GM18868 (cell line): ENCODE measurements at regions not wholly inside any gene's neighbourhood (a gene's known extent, or its start where the extent isn't known, plus 50 kb on each side); places are given as distances from the start of the nearest gene placed in this dataset.
A peak's percentile ranks its signal among the peaks of the same experiment; 100 is the strongest.

Experiments
- ATAC-seq: cut with Tn5 transposase; IDR thresholded peaks from one replicate; pipeline ENCODE4 v1.9.1; 2021; ENCODE audit warnings: mild to moderate bottlenecking, moderate library complexity; ENCODE audit not compliant: unreplicated experiment

GRCh38 chr12:30874455-30875321 lies 51.9 kb upstream of the TSPAN11 start:
- ATAC-seq = no peak

- ATAC-seq = no peak
These were observed 55.9 kb upstream of the TSPAN11 start for GRCh38 chr12:30870491-30871265.

- ATAC-seq = no peak
These were observed 59.1 kb upstream of the TSPAN11 start for GRCh38 chr12:30867415-30867814.

GRCh38 chr12:30866256-30866655 lies 60.3 kb upstream of the TSPAN11 start:
- no peak for ATAC-seq

- no peak for ATAC-seq
These were observed 62.7 kb upstream of the TSPAN11 start for GRCh38 chr12:30863839-30864238.

GRCh38 chr12:30862486-30862885 lies 64.1 kb upstream of the TSPAN11 start:
- no peak for ATAC-seq

- ATAC-seq = no peak
These were observed 67.3 kb upstream of the TSPAN11 start for GRCh38 chr12:30859226-30859625.

- ATAC-seq = peak; percentile 73
These were observed 68.1 kb upstream of the TSPAN11 start for GRCh38 chr12:30858471-30858870.

- no peak for ATAC-seq
These were observed 72.9 kb upstream of the TSPAN11 start for GRCh38 chr12:30853561-30854133.

GRCh38 chr12:30850684-30851083 lies 75.9 kb upstream of the TSPAN11 start:
- ATAC-seq = no peak

- no peak for ATAC-seq
These were observed 79.3 kb upstream of the TSPAN11 start for GRCh38 chr12:30847259-30847658.

GRCh38 chr12:30846776-30847175 lies 79.8 kb upstream of the TSPAN11 start:
- no peak for ATAC-seq

GRCh38 chr12:30845676-30846075 lies 80.9 kb upstream of the TSPAN11 start:
- no peak for ATAC-seq

- ATAC-seq = no peak
These were observed 83.3 kb upstream of the TSPAN11 start for GRCh38 chr12:30843211-30843610.

GRCh38 chr12:30840715-30841114 lies 85.8 kb upstream of the TSPAN11 start:
- ATAC-seq = peak; percentile 37

GRCh38 chr12:30839643-30840220 lies 85.0 kb upstream of the CAPRIN2 start:
- no peak for ATAC-seq

- no peak for ATAC-seq
These were observed 82.8 kb upstream of the CAPRIN2 start for GRCh38 chr12:30837595-30837994.

- no peak for ATAC-seq
These were observed 82.1 kb upstream of the CAPRIN2 start for GRCh38 chr12:30836656-30837445.

GRCh38 chr12:30835216-30835615 lies 80.5 kb upstream of the CAPRIN2 start:
- ATAC-seq = no peak

GRCh38 chr12:30830751-30831150 lies 76.0 kb upstream of the CAPRIN2 start:
- ATAC-seq = no peak

GRCh38 chr12:30829876-30830275 lies 75.1 kb upstream of the CAPRIN2 start:
- ATAC-seq = no peak
